Type B pancreatic cell (in vitro differentiated cells): ENCODE measurements at regions not wholly inside any gene's neighbourhood (a gene's known extent, or its start where the extent isn't known, plus 50 kb on each side); places are given as distances from the start of the nearest gene placed in this dataset.
"Not testable (repeated sequence)": the region's sequence is repeated elsewhere in the genome, so short reads cannot be mapped to it uniquely, and the experiment has no call there.

ENCODE experiments used
- DNase-seq: peaks from one replicate; pipeline ENCODE4 v3.0.0; 2021; ENCODE audit warnings: mixed read lengths; ENCODE audit not compliant: unreplicated experiment; ENCODE audit errors: extremely low spot score
- H3K27ac Mint-ChIP-seq: 2 replicates; pipeline ENCODE4 v1.8.0; 2021; ENCODE audit warnings: mild to moderate bottlenecking, mixed read lengths
- H3K27me3 Mint-ChIP-seq: 2 replicates; pipeline ENCODE4 v1.8.0; 2021; ENCODE audit warnings: mixed read lengths
- H3K36me3 Mint-ChIP-seq: 2 replicates; pipeline ENCODE4 v1.8.0; 2021; ENCODE audit warnings: mixed read lengths
- H3K4me1 Mint-ChIP-seq: one replicate; pipeline ENCODE4 v1.8.0; 2021; ENCODE audit warnings: mixed read lengths; ENCODE audit not compliant: unreplicated experiment
- H3K4me3 Mint-ChIP-seq: 2 replicates; pipeline ENCODE4 v1.8.0; 2021; ENCODE audit warnings: mild to moderate bottlenecking, mixed read lengths
- H3K9me3 Mint-ChIP-seq: 2 replicates; pipeline ENCODE4 v1.8.0; 2021; ENCODE audit warnings: mixed read lengths
- CTCF ChIP-seq: fragments of 200-600 bp; sonication (generic); conservative IDR thresholded peaks from 2 replicates; pipeline ENCODE4 v1.5.0; 2021; ENCODE audit warnings: antibody characterized with exemption, mild to moderate bottlenecking

GRCh38 chr2:228433721-228434120 is 252.2 kb upstream of the SPHKAP start:
- H3K9me3 Mint-ChIP-seq: no peaks in the 10 kb centered on the region
- no peak for TF ChIP-seq CTCF
- H3K4me3 Mint-ChIP-seq: no peak overlapping the region
- no peak for DNase-seq
- H3K36me3 Mint-ChIP-seq: no peaks in the 10 kb centered on the region
- no peaks in the 10 kb centered on the region for H3K4me1 Mint-ChIP-seq
- no peak overlapping the region for H3K27ac Mint-ChIP-seq
- H3K27me3 Mint-ChIP-seq: no peaks in the 10 kb centered on the region

- DNase-seq: no peak
- Mint-ChIP-seq H3K36me3 (no peaks in the 10 kb centered on the region), H3K9me3 (peaks cover 5% of the 10 kb centered on the region), H3K27me3 (no peaks in the 10 kb centered on the region), H3K4me3 (no peak overlapping the region), H3K27ac (no peak overlapping the region), H3K4me1 (no peaks in the 10 kb centered on the region)
- TF ChIP-seq CTCF: no peak
Observed at GRCh38 chr2:228432116-228432515, 250.6 kb upstream of the SPHKAP start.

GRCh38 chr2:228430986-228431385 is 249.5 kb upstream of the SPHKAP start:
- no peak for TF ChIP-seq CTCF

GRCh38 chr2:228426502-228427216 is 245.2 kb upstream of the SPHKAP start:
- Mint-ChIP-seq H3K4me3 (no peak overlapping the region), H3K9me3 (peaks cover 5% of the 10 kb centered on the region), H3K4me1 (no peaks in the 10 kb centered on the region), H3K36me3 (no peaks in the 10 kb centered on the region), H3K27me3 (no peaks in the 10 kb centered on the region), H3K27ac (no peak overlapping the region)
- no peak for TF ChIP-seq CTCF
- DNase-seq: no peak

More at GRCh38 chr2:228430986-228431385, 249.5 kb upstream of the SPHKAP start:
- no peaks in the 10 kb centered on the region for H3K36me3 Mint-ChIP-seq
- no peak overlapping the region for H3K4me3 Mint-ChIP-seq
- H3K9me3 Mint-ChIP-seq: peaks cover 5% of the 10 kb centered on the region
- H3K27me3 Mint-ChIP-seq: no peaks in the 10 kb centered on the region
- H3K4me1 Mint-ChIP-seq: no peaks in the 10 kb centered on the region
- no peak for DNase-seq
- H3K27ac Mint-ChIP-seq: no peak overlapping the region

GRCh38 chr2:228425411-228426060 is 244.0 kb upstream of the SPHKAP start:
- not testable (repeated sequence) for DNase-seq, H3K9me3 Mint-ChIP-seq

GRCh38 chr2:228417956-228418355 is 236.5 kb upstream of the SPHKAP start:
- H3K9me3 Mint-ChIP-seq: no peaks in the 10 kb centered on the region
- DNase-seq: no peak
- no peaks in the 10 kb centered on the region for H3K36me3 Mint-ChIP-seq
- no peak for TF ChIP-seq CTCF
- no peak overlapping the region for H3K27ac Mint-ChIP-seq
- H3K27me3 Mint-ChIP-seq: no peaks in the 10 kb centered on the region
- H3K4me1 Mint-ChIP-seq: no peaks in the 10 kb centered on the region
- H3K4me3 Mint-ChIP-seq: no peak overlapping the region

More at GRCh38 chr2:228425411-228426060, 244.0 kb upstream of the SPHKAP start:
- not testable (repeated sequence) for H3K27me3 Mint-ChIP-seq, H3K4me1 Mint-ChIP-seq, H3K4me3 Mint-ChIP-seq, H3K27ac Mint-ChIP-seq, H3K36me3 Mint-ChIP-seq
